ENCODE measurements at regions not wholly inside any gene's neighbourhood (a gene's known extent, or its start where the extent isn't known, plus 50 kb on each side); places are given as distances from the start of the nearest gene placed in this dataset.

- Histone ChIP-seq H3K4me3 (no peak overlapping the region), H4K20me1 (replicated peaks; ENCODE audit: insufficient read depth) (no peaks in the 10 kb centered on the region), H3K36me3 (ENCODE audit: insufficient read depth) (no peaks in the 10 kb centered on the region), H3K27me3 (ENCODE audit: insufficient read depth) (no peaks in the 10 kb centered on the region), H3K9me2 (ENCODE audit: insufficient read depth) (no peaks in the 10 kb centered on the region), H3K27ac (ENCODE audit: low read depth) (no peak overlapping the region), H2AFZ (no peak overlapping the region), H3K79me2 (replicated peaks; ENCODE audit: insufficient read depth) (no peaks in the 10 kb centered on the region), H3K4me2 (no peak overlapping the region), H3K4me1 (ENCODE audit: insufficient read depth) (no peaks in the 10 kb centered on the region), H3F3A (replicated peaks; ENCODE audit: low read depth) (no peaks in the 10 kb centered on the region)
- no peak overlapping the region for H3K27ac Mint-ChIP-seq
- no peak for ATAC-seq
- no peak for TF ChIP-seq JUNB (IDR thresholded peaks at IDR 0.05; ENCODE audit: unreplicated experiment)
- TF ChIP-seq POLR2AphosphoS5 (IDR thresholded peaks at IDR 0.05; ENCODE audit: low read depth), result no peak
- no peak for TF ChIP-seq CTCF (conservative IDR thresholded peaks at IDR 0.05; ENCODE audit: low read depth in 2 of 2)
- TF ChIP-seq ETS1 (IDR thresholded peaks at IDR 0.05), result no peak
- no peak for TF ChIP-seq STAT1 (IDR thresholded peaks at IDR 0.05; ENCODE audit: unreplicated experiment)
- TF ChIP-seq ZNF114 (CRISPR knock-in tag; IDR thresholded peaks at IDR 0.05), result no peak
- no peak for TF ChIP-seq NANOG (IDR thresholded peaks at IDR 0.05; ENCODE audit: borderline replicate concordance)
- no peak for TF ChIP-seq ZNF331 (CRISPR knock-in tag; IDR thresholded peaks at IDR 0.05; ENCODE audit: low read depth)
- TF ChIP-seq ZNF462 (CRISPR knock-in tag; IDR thresholded peaks at IDR 0.05), result no peak
- no peak for TF ChIP-seq CREB1 (CRISPR knock-in tag; IDR thresholded peaks at IDR 0.05; ENCODE audit: low read depth)
- no peak for TF ChIP-seq REST (IDR thresholded peaks at IDR 0.05; ENCODE audit: unreplicated experiment)
- TF ChIP-seq EZH2 (IDR thresholded peaks at IDR 0.05; ENCODE audit: low read depth, unreplicated experiment), result no peak
- no peak for TF ChIP-seq EZH2phosphoT487 (IDR thresholded peaks at IDR 0.05; ENCODE audit: unreplicated experiment)
- no peaks in the 10 kb centered on the region for H3K36me3 Mint-ChIP-seq (ENCODE audit: low read depth)
- no peak overlapping the region for H3K4me3 Mint-ChIP-seq
- H3K9me3 Mint-ChIP-seq, result no peaks in the 10 kb centered on the region
- peaks cover 3% of the 10 kb centered on the region; the same call in 2 of the 3 replicates for H3K4me1 Mint-ChIP-seq
- no peak for DNase-seq (ENCODE audit: low spot score)
- no peaks in the 10 kb centered on the region for H3K27me3 Mint-ChIP-seq (ENCODE audit: insufficient read depth, low read depth, poor library complexity)
Measured at GRCh38 chr4:155588437-155588836, 78.2 kb upstream of the GUCY1A1 start.

Data from GM23338 (cell line).